RWPE2 (cell line): ENCODE measurements at regions not wholly inside any gene's neighbourhood (a gene's known extent, or its start where the extent isn't known, plus 50 kb on each side); places are given as distances from the start of the nearest gene placed in this dataset.
"Not testable (repeated sequence)": the region's sequence is repeated elsewhere in the genome, so short reads cannot be mapped to it uniquely, and the experiment has no call there.

ENCODE experiments used
- ATAC-seq: fragments of 200-7000 bp; cut with Tn5 transposase; 3 replicates; pipeline ENCODE4 v1.9.1; 2021; ENCODE audit warnings: low read depth
- DNase-seq: peaks from one replicate; pipeline ENCODE4 v3.0.0-alpha.2; 2020; ENCODE audit warnings: low spot score
- H3K27ac ChIP-seq: fragments of 450-650 bp; 2 replicates; pipeline ENCODE4 v1.5.1; 2017; ENCODE audit warnings: mild to moderate bottlenecking; ENCODE audit not compliant: poor library complexity, severe bottlenecking
- H3K27me3 ChIP-seq: fragments of 250-450 bp; sonication (Bioruptor Pico); 2 replicates; pipeline ENCODE4 v1.5.1; 2021; ENCODE audit warnings: mild to moderate bottlenecking, moderate library complexity; ENCODE audit not compliant: insufficient read depth, poor library complexity, severe bottlenecking
- H3K36me3 ChIP-seq: fragments of 250-450 bp; sonication (Bioruptor Pico); 2 replicates; pipeline ENCODE4 v1.5.1; 2020; ENCODE audit warnings: low read depth, mild to moderate bottlenecking, moderate library complexity
- H3K4me1 ChIP-seq: fragments of 250-450 bp; sonication (Bioruptor Pico); 2 replicates; pipeline ENCODE4 v1.5.1; 2021; ENCODE audit warnings: mild to moderate bottlenecking, moderate library complexity; ENCODE audit not compliant: insufficient read depth, poor library complexity, severe bottlenecking
- H3K4me3 ChIP-seq: fragments of 250-450 bp; sonication (Bioruptor Pico); 2 replicates; pipeline ENCODE4 v1.5.1; 2021; ENCODE audit warnings: mild to moderate bottlenecking, moderate library complexity; ENCODE audit not compliant: severe bottlenecking
- H3K9me3 ChIP-seq: fragments of 250-450 bp; sonication (Bioruptor Pico); 2 replicates; pipeline ENCODE4 v1.5.1; 2021; ENCODE audit warnings: mild to moderate bottlenecking, moderate library complexity; ENCODE audit not compliant: severe bottlenecking
- CTCF ChIP-seq: fragments of 450-650 bp; IDR thresholded peaks from one replicate; pipeline ENCODE4 v1.5.1; 2017; ENCODE audit warnings: mild to moderate bottlenecking, moderate library complexity; ENCODE audit not compliant: poor library complexity, severe bottlenecking

DNA sequence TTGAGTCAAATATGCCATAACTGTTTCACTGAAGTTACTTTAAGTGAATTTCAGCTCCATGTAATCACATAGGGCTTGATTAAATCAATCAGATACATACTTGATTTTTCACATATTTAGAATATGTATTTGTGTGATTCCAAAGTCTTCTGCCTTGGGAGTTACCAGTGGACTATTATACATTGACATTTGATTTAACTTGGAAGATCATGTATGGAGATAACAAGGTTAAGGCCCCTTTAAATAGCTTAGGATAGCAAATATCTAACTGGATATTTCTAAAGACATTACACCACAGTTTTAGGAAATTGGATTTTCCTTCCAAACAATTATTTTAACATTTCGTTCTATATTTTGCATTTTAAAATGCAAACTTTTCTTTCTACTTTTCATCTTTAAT is 405.0 kb downstream of the RAP2B start:
- Histone ChIP-seq H3K36me3 (no peaks in the 10 kb centered on the region), H3K27me3 (no peaks in the 10 kb centered on the region), H3K4me3 (no peak overlapping the region), H3K27ac (no peak overlapping the region), H3K4me1 (no peaks in the 10 kb centered on the region), H3K9me3 (no peaks in the 10 kb centered on the region)
- no peak for DNase-seq
- TF ChIP-seq CTCF, result no peak
- no peak for ATAC-seq

DNA sequence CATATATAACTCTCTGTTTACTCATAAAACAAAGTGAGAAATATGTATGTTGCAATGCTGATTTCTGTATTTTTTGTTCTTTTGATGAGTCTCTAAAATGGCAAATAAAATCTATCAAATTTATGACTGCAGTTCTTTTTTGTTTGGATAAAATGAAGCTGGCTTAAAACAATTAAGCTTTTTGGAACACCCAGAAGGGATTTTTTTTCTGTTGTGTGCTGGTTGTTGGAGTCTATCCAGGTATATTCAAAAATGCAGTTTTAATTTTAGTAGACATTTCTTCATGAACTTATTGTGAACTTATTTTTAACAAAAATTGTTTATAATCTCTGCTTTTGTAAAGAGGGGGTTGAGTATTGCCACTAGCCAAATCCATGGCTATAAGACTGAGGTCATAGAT is 405.5 kb downstream of the RAP2B start:
- DNase-seq (no peak), ATAC-seq (no peak)
- Histone ChIP-seq H3K27ac (no peak overlapping the region), H3K9me3 (no peaks in the 10 kb centered on the region), H3K27me3 (no peaks in the 10 kb centered on the region), H3K4me1 (no peaks in the 10 kb centered on the region), H3K36me3 (no peaks in the 10 kb centered on the region), H3K4me3 (no peak overlapping the region)
- TF ChIP-seq CTCF, result no peak

GRCh38 chr3:153570481-153570880 is 408.5 kb downstream of the RAP2B start:
- H3K4me3 ChIP-seq, H3K4me1 ChIP-seq, H3K27ac ChIP-seq, H3K9me3 ChIP-seq, H3K36me3 ChIP-seq, H3K27me3 ChIP-seq, DNase-seq, ATAC-seq: not testable (repeated sequence)

DNA sequence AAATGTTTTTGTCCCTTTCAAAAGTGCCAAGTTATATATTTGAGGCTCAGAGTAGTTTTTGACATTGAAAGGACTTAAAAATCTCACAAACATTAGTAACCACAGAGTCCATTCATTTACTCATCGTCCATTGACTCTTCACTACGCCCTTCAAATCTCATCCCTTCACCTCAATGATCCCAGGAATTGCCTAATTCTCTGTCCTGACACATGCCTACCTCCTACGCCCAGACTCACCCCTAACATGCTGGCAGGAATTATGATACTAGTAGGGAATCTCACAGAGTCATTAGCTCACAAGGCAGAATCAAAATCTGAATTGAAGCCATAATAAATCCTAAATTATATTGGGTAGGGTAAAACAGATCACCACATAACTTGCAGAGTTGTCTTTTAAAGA is 410.1 kb downstream of the RAP2B start:
- H3K36me3 ChIP-seq, result no peaks in the 10 kb centered on the region
- no peak for DNase-seq
- no peaks in the 10 kb centered on the region for H3K4me1 ChIP-seq
- no peaks in the 10 kb centered on the region for H3K27me3 ChIP-seq
- no peak overlapping the region for H3K4me3 ChIP-seq
- no peak overlapping the region for H3K27ac ChIP-seq
- no peak for TF ChIP-seq CTCF
- H3K9me3 ChIP-seq, result no peaks in the 10 kb centered on the region
- ATAC-seq, result no peak

GRCh38 chr3:153572654-153573053 is 410.6 kb downstream of the RAP2B start:
- Histone ChIP-seq H3K27ac (no peak overlapping the region), H3K4me3 (no peak overlapping the region), H3K9me3 (no peaks in the 10 kb centered on the region), H3K27me3 (no peaks in the 10 kb centered on the region), H3K36me3 (no peaks in the 10 kb centered on the region), H3K4me1 (no peaks in the 10 kb centered on the region)
- no peak for TF ChIP-seq CTCF
- DNase-seq (no peak), ATAC-seq (no peak)
